ENCODE measurements at regions not wholly inside any gene's neighbourhood (a gene's known extent, or its start where the extent isn't known, plus 50 kb on each side); places are given as distances from the start of the nearest gene placed in this dataset.

DNA sequence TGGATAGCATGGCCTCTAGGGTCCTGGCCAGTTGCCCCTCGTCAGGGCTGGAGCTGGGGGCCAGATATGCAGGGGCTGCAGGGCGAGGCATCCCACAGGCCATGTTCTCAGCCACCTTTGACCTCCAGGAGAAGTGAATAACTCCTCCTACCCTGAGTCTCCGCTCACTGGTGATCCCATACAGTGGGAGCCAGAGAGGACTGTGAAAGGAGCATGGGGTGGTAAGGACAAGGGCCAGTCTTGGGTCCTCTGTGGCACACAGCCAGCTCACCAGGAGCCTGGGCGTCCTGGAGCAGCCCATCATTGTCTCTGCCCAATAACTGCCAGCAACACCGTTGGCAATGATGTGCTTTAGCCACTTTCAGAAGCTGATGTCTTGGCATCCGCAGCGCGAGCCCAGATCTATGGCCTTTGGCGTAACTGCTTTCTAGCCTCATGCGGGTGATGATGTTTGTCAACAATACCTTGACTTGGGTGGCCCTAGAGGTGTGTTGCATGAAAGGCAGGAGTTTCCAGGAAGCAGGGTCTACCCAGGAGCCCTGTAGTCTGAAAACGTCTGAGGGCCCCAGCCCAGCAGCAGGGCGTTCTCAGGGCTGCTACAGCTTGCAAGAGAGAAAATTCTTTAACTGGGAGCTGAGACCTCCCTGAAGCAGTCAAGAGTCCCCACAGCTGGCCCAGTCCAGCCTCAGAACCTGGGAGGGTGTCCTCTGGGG, 61.1 kb upstream of the IQSEC1 start:
- no peak for DNase-seq

DNA sequence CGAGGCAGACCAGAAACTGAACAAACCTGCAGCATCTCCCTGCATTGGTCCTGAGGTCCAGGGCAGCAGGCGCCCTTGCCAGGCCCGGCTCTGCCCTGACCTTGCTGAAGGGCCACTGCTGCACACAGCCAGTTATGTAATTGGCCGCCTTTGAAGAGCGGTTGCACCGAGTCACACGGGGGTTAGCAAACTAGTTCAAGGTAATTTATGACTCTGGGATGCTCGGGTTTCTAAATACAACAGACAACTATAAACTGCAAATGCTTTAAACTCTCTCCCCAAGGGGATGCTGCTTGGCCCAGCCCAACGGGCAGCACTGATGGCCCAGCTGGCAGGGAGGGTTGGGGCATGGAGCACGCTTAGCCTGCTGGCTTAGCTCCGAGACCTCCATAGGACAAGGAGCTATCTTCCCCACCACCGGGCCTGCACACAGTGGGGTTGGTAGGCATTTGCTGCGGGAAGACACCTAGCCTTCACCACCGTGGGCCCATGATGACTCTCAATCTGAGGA, 60.3 kb upstream of the IQSEC1 start:
- no peak for DNase-seq

DNA sequence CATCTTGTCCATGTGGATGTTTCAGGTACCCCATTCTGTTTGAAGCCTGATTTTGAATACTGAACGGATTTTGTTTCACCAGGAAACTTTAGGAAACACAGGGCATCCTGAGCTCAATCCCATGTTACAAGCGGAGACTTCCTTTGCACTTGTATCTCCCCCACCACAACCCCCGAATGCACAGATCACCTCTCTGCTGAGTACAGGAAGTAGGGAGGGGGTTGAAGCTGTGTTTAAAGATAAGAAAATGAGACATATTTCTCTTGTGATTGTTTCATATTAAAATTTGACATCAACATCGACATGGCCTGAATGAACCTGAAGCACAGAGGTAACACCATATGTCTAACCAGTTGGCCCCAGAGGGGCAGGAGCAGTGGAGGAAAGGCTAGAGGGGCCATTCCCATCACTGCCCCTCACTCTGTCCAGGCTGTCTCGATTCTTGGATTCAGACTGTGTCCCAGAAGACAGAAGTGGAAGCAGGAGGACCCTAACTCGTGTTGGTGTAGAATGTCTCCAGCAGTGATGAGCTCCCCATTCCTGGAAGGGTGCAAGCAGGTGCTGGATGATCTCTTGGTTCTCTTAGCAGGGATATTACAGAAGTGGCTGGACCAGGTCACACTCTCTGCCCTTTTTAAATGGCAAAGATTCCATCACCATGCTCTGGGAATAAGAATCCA, 59.6 kb upstream of the IQSEC1 start:
- DNase-seq: no peak

DNA sequence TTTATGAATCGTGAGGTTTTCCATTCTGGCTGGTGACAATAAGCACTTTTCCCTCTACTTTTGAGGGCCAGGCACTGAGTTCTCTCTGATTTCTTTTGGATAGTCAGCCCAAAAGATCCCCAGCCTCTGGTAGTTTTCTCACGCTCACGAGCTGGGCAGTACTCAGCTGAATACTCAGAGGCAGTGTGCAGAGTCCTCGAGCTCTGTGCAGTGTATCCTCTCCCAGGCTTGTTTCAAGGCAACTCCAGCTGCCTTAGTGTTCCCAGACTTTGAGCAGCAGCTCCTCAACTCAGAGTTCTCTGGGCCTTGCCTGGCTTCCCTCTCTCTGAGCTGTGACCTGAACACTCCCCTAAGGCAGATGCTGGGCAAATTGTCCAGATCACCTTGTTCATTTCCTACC, 59.1 kb upstream of the IQSEC1 start:
- no peak for DNase-seq

DNA sequence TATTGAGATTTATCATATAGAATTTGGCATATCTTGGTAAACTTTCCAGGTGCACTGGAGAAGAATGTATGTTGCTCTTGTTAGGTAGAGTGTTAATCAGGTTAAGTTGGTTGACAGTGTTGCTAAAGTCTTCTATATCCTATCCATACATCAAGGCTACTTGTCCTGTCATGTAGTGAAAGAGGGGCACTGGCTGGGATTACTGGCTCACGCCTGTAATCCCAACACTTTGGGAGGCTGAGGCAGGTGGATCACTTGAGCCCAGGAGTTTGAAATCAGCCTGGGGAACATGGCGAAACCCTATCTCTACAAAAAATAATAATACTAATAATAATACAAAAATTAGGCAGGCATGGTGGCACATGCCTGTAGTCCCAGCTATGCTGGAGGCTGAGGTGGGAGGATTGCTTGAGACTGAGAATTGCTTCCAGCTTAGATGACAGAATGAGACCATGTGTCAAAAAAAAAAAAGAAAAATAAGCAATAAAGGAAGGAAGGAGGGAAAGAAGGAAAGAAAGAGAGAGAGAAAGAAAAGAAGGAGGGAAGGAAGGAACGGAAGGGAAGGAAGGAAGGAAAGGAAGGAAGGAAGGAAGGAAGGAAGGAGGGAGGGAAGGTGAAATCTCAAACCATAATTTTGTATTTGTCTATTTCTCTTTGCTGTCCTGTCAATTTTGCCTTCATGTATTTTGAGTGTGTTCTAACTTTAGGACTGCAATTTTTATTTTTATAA, 57.4 kb upstream of the IQSEC1 start:
- DNase-seq: no peak

DNA sequence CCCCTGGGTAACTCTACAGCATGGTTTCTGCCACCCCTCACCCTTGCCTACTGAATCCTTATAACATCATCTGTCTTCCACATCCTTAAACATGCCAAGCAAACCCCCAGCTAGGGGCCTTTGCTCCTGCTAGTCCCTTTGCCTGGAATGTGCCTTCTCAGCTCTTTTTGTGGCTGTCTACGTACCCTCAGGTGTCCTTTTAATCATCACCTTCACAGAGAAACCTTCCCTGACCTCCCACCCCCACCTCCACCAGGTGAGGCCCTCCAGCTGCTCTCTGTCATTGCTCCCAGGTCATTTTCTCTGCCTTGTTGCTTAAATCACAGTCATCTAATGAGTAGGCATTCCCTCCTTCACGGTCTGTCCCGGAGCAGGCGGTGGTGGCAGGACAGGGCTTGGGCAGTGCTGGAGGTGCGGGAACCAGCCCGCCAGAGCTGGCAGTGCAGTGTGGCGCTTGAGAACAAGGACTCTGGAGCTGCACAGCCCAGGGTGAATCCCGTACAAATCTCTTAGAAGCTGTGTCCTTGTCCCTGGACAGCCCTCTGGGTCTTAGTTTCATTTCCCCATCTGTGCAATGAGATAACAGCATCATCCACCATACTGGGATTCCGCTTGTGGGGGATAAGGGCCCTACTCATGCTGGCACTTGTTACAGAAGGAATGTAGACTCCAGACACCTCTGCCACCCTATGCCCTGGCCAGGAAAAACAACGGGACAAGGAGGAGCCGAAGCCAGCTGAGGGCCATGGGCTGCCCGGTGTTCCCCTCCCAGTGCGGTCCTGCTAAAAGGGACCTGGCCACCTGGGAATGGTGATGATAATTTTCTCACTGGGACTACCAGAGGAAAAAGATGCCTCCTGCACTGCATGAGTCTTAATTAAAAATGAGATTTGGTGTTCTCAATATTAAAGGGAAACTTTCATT, 52.1 kb upstream of the IQSEC1 start:
- no peak for DNase-seq

- DNase-seq: no peak
Measured at GRCh38 chr3:13124631-13125030, 51.4 kb upstream of the IQSEC1 start.

DNA sequence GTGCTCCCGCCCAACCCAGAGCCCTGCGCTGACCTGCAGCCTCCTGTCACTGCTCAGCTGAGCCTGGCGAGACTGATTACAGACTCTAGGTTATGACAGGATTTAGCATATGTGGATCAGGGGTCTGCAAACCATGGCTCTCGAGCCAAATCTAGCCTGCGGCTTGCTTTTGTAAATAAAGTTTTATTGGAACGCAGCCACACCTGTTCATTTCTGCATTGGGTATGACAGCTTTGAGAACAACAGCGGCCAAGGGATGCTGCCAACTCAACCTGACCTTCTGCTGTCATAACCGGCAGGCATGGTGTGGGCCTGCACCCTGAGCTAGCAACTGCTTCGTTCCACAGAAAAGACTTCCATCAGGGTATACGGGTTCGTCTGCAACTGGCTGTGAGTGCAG, 50.5 kb upstream of the IQSEC1 start:
- no peak for DNase-seq

DNA sequence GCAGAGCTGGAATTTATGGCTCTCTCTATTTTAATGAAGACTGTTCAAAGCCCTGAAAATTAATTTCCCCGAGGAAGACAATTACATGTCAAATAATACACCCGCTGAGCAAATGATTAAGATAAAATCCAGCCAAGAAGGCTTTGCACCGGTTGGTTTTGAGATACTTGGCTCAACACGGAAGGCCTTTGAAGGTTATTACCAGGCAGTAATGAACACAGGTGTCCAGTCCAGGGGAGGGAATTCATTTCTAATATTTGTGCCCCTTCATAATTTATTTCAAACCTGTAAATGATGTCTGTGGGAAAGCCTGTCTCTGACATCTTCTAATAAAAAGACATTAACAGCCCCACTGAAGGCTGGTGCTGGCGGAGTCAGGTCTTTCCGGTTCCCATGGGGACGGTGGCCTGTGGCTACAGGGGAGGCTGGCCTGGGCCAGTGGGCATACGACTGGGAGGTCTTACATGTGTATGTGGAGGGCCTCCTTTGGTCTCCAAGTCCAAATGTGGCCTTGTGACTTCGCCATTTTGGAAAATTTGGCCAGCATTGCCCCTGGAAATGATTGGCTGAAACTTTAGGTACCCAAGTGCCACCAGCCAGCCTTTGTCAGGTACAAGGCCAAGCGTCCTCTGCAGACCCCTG, 49.9 kb upstream of the IQSEC1 start:
- DNase-seq: no peak
